B cell (primary cell): ENCODE measurements at regions not wholly inside any gene's neighbourhood (a gene's known extent, or its start where the extent isn't known, plus 50 kb on each side); places are given as distances from the start of the nearest gene placed in this dataset.

ENCODE experiments used
- ATAC-seq: fragments of 200-7000 bp; cut with Tn5 transposase; one replicate; pipeline ENCODE4 v1.10.0; 2021; ENCODE audit warnings: low read depth, mild to moderate bottlenecking, moderate number of reproducible peaks, moderate library complexity
- CTCF ChIA-PET: fragments of 350-600 bp; sonication (Branson Sonifier 250); formaldehyde crosslinking; loops from one replicate; lab custom pipeline; 2021; ENCODE audit warnings: antibody characterized with exemption, inconsistent platforms; lab: Charles Lee
- POLR2A ChIA-PET: fragments of 350-600 bp; sonication (Branson Sonifier 250); formaldehyde crosslinking; loops from one replicate; lab custom pipeline; 2021; ENCODE audit warnings: antibody characterized with exemption; lab: Charles Lee
- DNase-seq: peaks from one replicate; pipeline ENCODE4 v3.0.0; 2013
- H2AFZ ChIP-seq: 2 replicates; pipeline ENCODE4 v1.6.1; 2012; ENCODE audit warnings: mild to moderate bottlenecking, low read depth, low read length; ENCODE audit not compliant: insufficient read depth, poor library complexity, severe bottlenecking
- H3K27ac ChIP-seq, 2 donors: 1 replicate in 1 of 2; 2 replicates in 1 of 2; pipeline ENCODE4 v1.5.1; 2012 to 2013; ENCODE audit warnings: low read length in 2 of 2, mild to moderate bottlenecking in 2 of 2, moderate library complexity in 1 of 2
- H3K27me3 ChIP-seq, 4 experiments: fragments of 200-600 bp in 1 of 4; sonication (generic) in 1 of 4; replicated peaks in 1 of 4; 1 replicate in 2 of 4; 2 replicates in 2 of 4; pipeline versions ENCODE4 v1.6.1 to v1.7.0; 2013 to 2016; ENCODE audit warnings: low read length in 3 of 4, mild to moderate bottlenecking in 2 of 4, mixed read lengths in 1 of 4, moderate library complexity in 1 of 4; ENCODE audit not compliant: insufficient read depth in 4 of 4, control insufficient read depth in 3 of 4; ENCODE audit errors: control extremely low read depth in 1 of 4
- H3K36me3 ChIP-seq, 2 experiments: replicated peaks in 1 of 2; 1 replicate in 1 of 2; 2 replicates in 1 of 2; pipeline versions ENCODE4 v1.6.1 to v1.7.1; 2013; ENCODE audit warnings: low read length in 1 of 2; ENCODE audit not compliant: insufficient read depth in 2 of 2, control insufficient read depth in 1 of 2; ENCODE audit errors: control extremely low read depth in 1 of 2, extremely low read depth in 1 of 2
- H3K4me1 ChIP-seq, 2 donors: fragments of 200-600 bp in 1 of 2; sonication (generic) in 1 of 2; 1 replicate in 1 of 2; 2 replicates in 1 of 2; pipeline versions ENCODE4 v1.5.1 to v1.6.1; 2013 to 2017; ENCODE audit warnings: low read length in 2 of 2; ENCODE audit not compliant: control insufficient read depth in 2 of 2, insufficient read depth in 2 of 2
- H3K4me2 ChIP-seq: replicated peaks from 2 replicates; pipeline ENCODE3; 2012; ENCODE audit warnings: mild to moderate bottlenecking, low read depth, low read length; ENCODE audit not compliant: poor library complexity, severe bottlenecking
- H3K4me3 ChIP-seq, 5 experiments: fragments of 200-600 bp in 1 of 5; sonication (generic) in 1 of 5; 1 replicate in 3 of 5; 2 replicates in 2 of 5; pipeline versions ENCODE4 v1.5.1 to v1.7.0; 2011 to 2016; ENCODE audit warnings: low read length in 4 of 5, mild to moderate bottlenecking in 4 of 5, low read depth in 2 of 5, control low read depth in 1 of 5, moderate library complexity in 1 of 5; ENCODE audit not compliant: insufficient read depth in 1 of 5; ENCODE audit errors: control extremely low read depth in 1 of 5, extremely low read depth in 1 of 5
- H3K79me2 ChIP-seq: fragments of 200-600 bp; sonication (generic); one replicate; pipeline ENCODE4 v1.6.0; 2016; ENCODE audit warnings: low read length; ENCODE audit not compliant: control insufficient read depth, insufficient read depth
- H3K9ac ChIP-seq: fragments of 200-600 bp; sonication (generic); 2 replicates; pipeline ENCODE4 v1.6.1; 2017; ENCODE audit warnings: mild to moderate bottlenecking, low read length, moderate library complexity
- H3K9me3 ChIP-seq, 3 donors: one replicate each; pipeline versions ENCODE4 v1.6.1 to v1.7.1; 2013; ENCODE audit warnings: low read length in 2 of 3; ENCODE audit not compliant: control insufficient read depth in 2 of 3, insufficient read depth in 1 of 3; ENCODE audit errors: control extremely low read depth in 1 of 3
- H4K20me1 ChIP-seq: 2 replicates; pipeline ENCODE4 v1.6.0; 2012; ENCODE audit warnings: mild to moderate bottlenecking, low read length; ENCODE audit not compliant: insufficient read depth, control insufficient read depth, poor library complexity, severe bottlenecking
- H3K27ac Mint-ChIP-seq: one replicate; pipeline ENCODE4 v1.8.0; 2021; ENCODE audit warnings: mixed read lengths
- H3K27me3 Mint-ChIP-seq: one replicate; pipeline ENCODE4 v1.8.0; 2021; ENCODE audit warnings: mixed read lengths
- H3K4me1 Mint-ChIP-seq: one replicate; pipeline ENCODE4 v1.8.0; 2021; ENCODE audit warnings: mixed read lengths
- H3K4me3 Mint-ChIP-seq: one replicate; pipeline ENCODE4 v1.8.0; 2021; ENCODE audit warnings: mixed read lengths
- H3K9me3 Mint-ChIP-seq: one replicate; pipeline ENCODE4 v1.8.0; 2022; ENCODE audit warnings: mixed read lengths; ENCODE audit not compliant: insufficient read depth
- CTCF ChIP-seq: fragments of 200-600 bp; IDR thresholded peaks from one replicate; pipeline ENCODE4 v1.8.0; 2022; ENCODE audit warnings: antibody characterized with exemption, mild to moderate bottlenecking
- EZH2 ChIP-seq: IDR thresholded peaks from 2 replicates; pipeline ENCODE4 v1.6.1; 2012; ENCODE audit warnings: borderline replicate concordance, low read depth, mild to moderate bottlenecking, moderate library complexity, low read length; ENCODE audit not compliant: insufficient read depth, poor library complexity, severe bottlenecking
- whole genome bisulfite sequencing: methylation state at CpG from one replicate; pipeline ENCODE4 v1.1.5; 2013; ENCODE audit warnings: missing lambda C conversion rate; ENCODE audit not compliant: insufficient coverage; 5-methylcytosine and 5-hydroxymethylcytosine counted together
- intact Hi-C: fragments of 100-400 bp; cut with micrococcal nuclease; formaldehyde crosslinking; loops from one replicate; pipeline ENCODE4 v1.10.0; 2022

GRCh38 chr5:8156706-8157105 is 287.8 kb downstream of the MTRR start:
- H4K20me1 ChIP-seq, result no peaks in the 10 kb centered on the region
- no CpG with 5 or more reads among the region's 3 CpGs for WGBS

GRCh38 chr5:8157320-8157822 is 288.4 kb downstream of the MTRR start:
- Histone ChIP-seq H3K27me3 (no peaks in the 10 kb centered on the region), H2AFZ (no peak overlapping the region), H3K27ac (no peak overlapping the region), H4K20me1 (no peaks in the 10 kb centered on the region), H3K4me2 (no peak overlapping the region), H3K4me1 (no peaks in the 10 kb centered on the region), H3K36me3 (no peaks in the 10 kb centered on the region), H3K9me3 (no peaks in the 10 kb centered on the region), H3K9ac (no peak overlapping the region), H3K79me2 (no peaks in the 10 kb centered on the region), H3K4me3 (no peak overlapping the region)
- CTCF ChIA-PET, result no interaction called here
- intact Hi-C loops, result no loop called here
- TF ChIP-seq EZH2, result no peak
- no peak for TF ChIP-seq CTCF
- ATAC-seq (no peak), DNase-seq (no peak)
- Mint-ChIP-seq H3K27ac (no peak overlapping the region), H3K4me1 (no peaks in the 10 kb centered on the region), H3K4me3 (no peak overlapping the region), H3K9me3 (no peaks in the 10 kb centered on the region), H3K27me3 (no peaks in the 10 kb centered on the region)
- POLR2A ChIA-PET, result no interaction called here
- 83% methylated on average over 6 of the region's 7 CpGs for WGBS

More at GRCh38 chr5:8156706-8157105, 287.8 kb downstream of the MTRR start:
- ATAC-seq (no peak), DNase-seq (no peak)
- Mint-ChIP-seq H3K27me3 (no peaks in the 10 kb centered on the region), H3K9me3 (no peaks in the 10 kb centered on the region), H3K4me1 (no peaks in the 10 kb centered on the region), H3K4me3 (no peak overlapping the region), H3K27ac (no peak overlapping the region)
- Histone ChIP-seq H3K79me2 (no peaks in the 10 kb centered on the region), H3K4me2 (no peak overlapping the region), H3K27me3 (no peaks in the 10 kb centered on the region), H3K4me1 (no peaks in the 10 kb centered on the region), H2AFZ (no peak overlapping the region), H3K9ac (no peak overlapping the region), H3K9me3 (no peaks in the 10 kb centered on the region), H3K27ac (no peak overlapping the region), H3K4me3 (no peak overlapping the region), H3K36me3 (no peaks in the 10 kb centered on the region)
- intact Hi-C loops, result no loop called here
- POLR2A ChIA-PET, result no interaction called here
- TF ChIP-seq CTCF (no peak), EZH2 (no peak)
- CTCF ChIA-PET, result no interaction called here
